Right lobe of liver (tissue), 6 donors: ENCODE measurements at regions not wholly inside any gene's neighbourhood (a gene's known extent, or its start where the extent isn't known, plus 50 kb on each side); places are given as distances from the start of the nearest gene placed in this dataset.

Experiments
- ATAC-seq, 4 donors: fragments of 200-7000 bp; cut with Tn5 transposase; one replicate each; pipeline ENCODE4 v1.9.1; 2020; ENCODE audit warnings: mild to moderate bottlenecking in 4 of 4, moderate library complexity in 4 of 4
- DNase-seq, 3 donors: peaks; one replicate each; pipeline ENCODE4 v3.0.0-alpha.2; 2020
- H3K27ac ChIP-seq, 3 donors: fragments of 200-600 bp; one replicate each; pipeline ENCODE4 v1.8.0; 2022
- H3K27me3 ChIP-seq, 2 donors: fragments of 200-600 bp; one replicate each; pipeline ENCODE4 v1.8.0; 2022
- H3K36me3 ChIP-seq, 4 donors: fragments of 200-600 bp; sonication (generic) in 1 of 4; one replicate each; pipeline versions ENCODE4 v1.5.1 to v1.8.0; 2017 to 2022; ENCODE audit warnings: control low read depth in 1 of 4
- H3K4me1 ChIP-seq, 4 donors: fragments of 200-600 bp; sonication (generic) in 1 of 4; one replicate each; pipeline versions ENCODE4 v1.5.1 to v1.8.0; 2017 to 2022; ENCODE audit warnings: control low read depth in 1 of 4
- H3K4me3 ChIP-seq, 3 donors: fragments of 200-600 bp; one replicate each; pipeline ENCODE4 v1.8.0; 2022
- H3K9me3 ChIP-seq, 4 donors: fragments of 200-600 bp; sonication (generic) in 1 of 4; one replicate each; pipeline versions ENCODE4 v1.5.1 to v1.8.0; 2017 to 2022; ENCODE audit warnings: control low read depth in 1 of 4
- CTCF ChIP-seq, 4 donors: fragments of 200-600 bp in 3 of 4; fragments of 450-650 bp in 1 of 4; IDR thresholded peaks; one replicate each; pipeline versions ENCODE4 v1.5.1 to v1.8.0; 2016 to 2022; ENCODE audit warnings: antibody characterized with exemption in 4 of 4, mild to moderate bottlenecking in 2 of 4
- POLR2A ChIP-seq: fragments of 450-650 bp; IDR thresholded peaks from one replicate; pipeline ENCODE4 v1.6.1; 2017; ENCODE audit warnings: antibody characterized with exemption, mild to moderate bottlenecking
- WGBS: methylation state at CpG from one replicate; pipeline ENCODE4 v1.1.6; 2018; ENCODE audit warnings: low coverage, low lambda C conversion rate; ENCODE audit not compliant: insufficient coverage; ENCODE audit errors: missing lambda C conversion rate; 5-methylcytosine and 5-hydroxymethylcytosine counted together
- intact Hi-C, 2 donors: fragments of 100-400 bp; cut with DNase I; formaldehyde crosslinking; loops; one replicate each; pipeline versions ENCODE4 v1.11.2 to v1.14.1; 2022
- donor health status: DM: no; HTN: yes; CAD: no.
- donor health status: DM: no; HTN: no; CAD: no.
- donor health status: DM: no; HTN: no; CAD: no.
- donor health status: DM: no; HTN: yes; CAD: no.
- donor health status: DM: no; HTN: yes; CAD: no.

GRCh38 chr14:76666746-76667145, 94.5 kb upstream of the VASH1 start:
- 61% methylated on average over 5 of the region's 5 CpGs for WGBS
- ATAC-seq (no peak), DNase-seq (no peak)
- Histone ChIP-seq H3K9me3 (no peaks in the 10 kb centered on the region), H3K36me3 (no peaks in the 10 kb centered on the region), H3K27me3 (no peaks in the 10 kb centered on the region), H3K27ac (no peak overlapping the region), H3K4me1 (no peaks in the 10 kb centered on the region), H3K4me3 (no peak overlapping the region)
- TF ChIP-seq CTCF (IDR thresholded peaks at IDR 0.05) (no peak), POLR2A (no peak)
- intact Hi-C loops = no loop called here

- Histone ChIP-seq H3K36me3 (no peaks in the 10 kb centered on the region), H3K4me3 (no peak overlapping the region), H3K27ac (no peak overlapping the region), H3K4me1 (no peaks in the 10 kb centered on the region), H3K9me3 (no peaks in the 10 kb centered on the region), H3K27me3 (no peaks in the 10 kb centered on the region)
- DNase-seq = no peak
- no peak for ATAC-seq
- TF ChIP-seq CTCF (IDR thresholded peaks at IDR 0.05) = no peak
- TF ChIP-seq POLR2A = no peak
- intact Hi-C loops = no loop called here
Observed at GRCh38 chr14:76669770-76670169, 91.5 kb upstream of the VASH1 start.

GRCh38 chr14:76672123-76672522, 89.1 kb upstream of the VASH1 start:
- no peak for TF ChIP-seq CTCF (IDR thresholded peaks at IDR 0.05)
- no peak for TF ChIP-seq POLR2A
- H3K27me3 ChIP-seq = no peaks in the 10 kb centered on the region
- no peaks in the 10 kb centered on the region for H3K4me1 ChIP-seq
- WGBS = 88% methylated on average over 1 of the region's 3 CpGs
- intact Hi-C loops = no loop called here
- no peaks in the 10 kb centered on the region for H3K9me3 ChIP-seq
- no peak overlapping the region for H3K27ac ChIP-seq
- no peak overlapping the region for H3K4me3 ChIP-seq
- H3K36me3 ChIP-seq = no peaks in the 10 kb centered on the region
- DNase-seq (no peak), ATAC-seq (no peak)

- DNase-seq (no peak), ATAC-seq (no peak)
- intact Hi-C loops = no loop called here
- Histone ChIP-seq H3K9me3 (no peaks in the 10 kb centered on the region), H3K27ac (no peak overlapping the region), H3K27me3 (no peaks in the 10 kb centered on the region), H3K36me3 (no peaks in the 10 kb centered on the region), H3K4me1 (no peaks in the 10 kb centered on the region), H3K4me3 (no peak overlapping the region)
- no peak for TF ChIP-seq POLR2A
- TF ChIP-seq CTCF (IDR thresholded peaks at IDR 0.05) = no peak
- no CpG with 5 or more reads among the region's 3 CpGs for WGBS
Observed at GRCh38 chr14:76673261-76673660, 88.0 kb upstream of the VASH1 start.

- no peak for DNase-seq
- intact Hi-C loops = no loop called here
- H3K4me3 ChIP-seq = no peak overlapping the region
- WGBS = 69% methylated on average over 11 of the region's 11 CpGs
- no peaks in the 10 kb centered on the region for H3K4me1 ChIP-seq
- no peaks in the 10 kb centered on the region for H3K27me3 ChIP-seq
- H3K9me3 ChIP-seq = no peaks in the 10 kb centered on the region
- TF ChIP-seq CTCF (IDR thresholded peaks at IDR 0.05) = no peak
- ATAC-seq = no peak
- H3K36me3 ChIP-seq = no peaks in the 10 kb centered on the region
- no peak overlapping the region for H3K27ac ChIP-seq
Observed at GRCh38 chr14:76675046-76675445, 86.2 kb upstream of the VASH1 start.
